Suprapubic skin (tissue), 4 donors: ENCODE measurements at regions not wholly inside any gene's neighbourhood (a gene's known extent, or its start where the extent isn't known, plus 50 kb on each side); places are given as distances from the start of the nearest gene placed in this dataset.

Experiments used
- POLR2A ChIP-seq, 2 donors: fragments of 450-650 bp; IDR thresholded peaks; one replicate each; pipeline ENCODE4 v1.6.1; 2017; ENCODE audit warnings: antibody characterized with exemption in 2 of 2, mild to moderate bottlenecking in 2 of 2, moderate library complexity in 2 of 2
- POLR2AphosphoS5 ChIP-seq, 3 donors: sonication (generic); formaldehyde crosslinking; IDR thresholded peaks; one replicate each; pipeline ENCODE4 v1.6.1; 2017; ENCODE audit warnings: antibody characterized with exemption in 3 of 3
- TF ChIP-seq, protein P1 (sequence below), 2 donors: fragments of 200-600 bp in 1 of 2; fragments of 450-650 bp in 1 of 2; sonication (generic) in 1 of 2; IDR thresholded peaks; one replicate each; pipeline ENCODE4 v1.5.1; 2016 to 2019; ENCODE audit warnings: antibody characterized with exemption in 2 of 2, mild to moderate bottlenecking in 1 of 2, moderate library complexity in 1 of 2

DNA sequence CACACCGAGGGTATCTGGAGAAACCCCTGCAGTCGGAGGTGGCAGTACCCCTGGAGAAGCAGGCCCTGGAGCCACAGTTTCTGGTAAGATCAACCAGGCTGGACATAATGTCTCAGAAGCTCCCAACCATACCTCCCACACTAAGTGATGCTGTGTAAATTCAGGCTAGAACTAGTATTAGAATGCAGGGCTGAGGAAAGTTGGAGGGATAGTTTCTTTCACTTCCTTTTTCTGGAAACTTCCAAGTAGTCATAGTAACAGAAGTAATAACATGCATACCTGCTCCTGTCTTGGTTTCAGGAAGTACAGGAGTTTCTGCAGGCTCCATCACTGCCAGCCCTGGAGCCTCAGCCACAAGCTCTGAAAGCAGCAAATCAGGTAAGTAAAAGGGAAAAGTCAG is 228.1 kb upstream of the CNTN1 start:
- TF ChIP-seq POLR2A (IDR thresholded peaks at IDR 0.05) = no peak
- TF ChIP-seq POLR2AphosphoS5 (IDR thresholded peaks at IDR 0.05) = no peak
- TF ChIP-seq, protein P1, sequence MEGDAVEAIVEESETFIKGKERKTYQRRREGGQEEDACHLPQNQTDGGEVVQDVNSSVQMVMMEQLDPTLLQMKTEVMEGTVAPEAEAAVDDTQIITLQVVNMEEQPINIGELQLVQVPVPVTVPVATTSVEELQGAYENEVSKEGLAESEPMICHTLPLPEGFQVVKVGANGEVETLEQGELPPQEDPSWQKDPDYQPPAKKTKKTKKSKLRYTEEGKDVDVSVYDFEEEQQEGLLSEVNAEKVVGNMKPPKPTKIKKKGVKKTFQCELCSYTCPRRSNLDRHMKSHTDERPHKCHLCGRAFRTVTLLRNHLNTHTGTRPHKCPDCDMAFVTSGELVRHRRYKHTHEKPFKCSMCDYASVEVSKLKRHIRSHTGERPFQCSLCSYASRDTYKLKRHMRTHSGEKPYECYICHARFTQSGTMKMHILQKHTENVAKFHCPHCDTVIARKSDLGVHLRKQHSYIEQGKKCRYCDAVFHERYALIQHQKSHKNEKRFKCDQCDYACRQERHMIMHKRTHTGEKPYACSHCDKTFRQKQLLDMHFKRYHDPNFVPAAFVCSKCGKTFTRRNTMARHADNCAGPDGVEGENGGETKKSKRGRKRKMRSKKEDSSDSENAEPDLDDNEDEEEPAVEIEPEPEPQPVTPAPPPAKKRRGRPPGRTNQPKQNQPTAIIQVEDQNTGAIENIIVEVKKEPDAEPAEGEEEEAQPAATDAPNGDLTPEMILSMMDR (IDR thresholded peaks at IDR 0.05) = no peak
